ENCODE measurements at regions not wholly inside any gene's neighbourhood (a gene's known extent, or its start where the extent isn't known, plus 50 kb on each side); places are given as distances from the start of the nearest gene placed in this dataset.

DNA sequence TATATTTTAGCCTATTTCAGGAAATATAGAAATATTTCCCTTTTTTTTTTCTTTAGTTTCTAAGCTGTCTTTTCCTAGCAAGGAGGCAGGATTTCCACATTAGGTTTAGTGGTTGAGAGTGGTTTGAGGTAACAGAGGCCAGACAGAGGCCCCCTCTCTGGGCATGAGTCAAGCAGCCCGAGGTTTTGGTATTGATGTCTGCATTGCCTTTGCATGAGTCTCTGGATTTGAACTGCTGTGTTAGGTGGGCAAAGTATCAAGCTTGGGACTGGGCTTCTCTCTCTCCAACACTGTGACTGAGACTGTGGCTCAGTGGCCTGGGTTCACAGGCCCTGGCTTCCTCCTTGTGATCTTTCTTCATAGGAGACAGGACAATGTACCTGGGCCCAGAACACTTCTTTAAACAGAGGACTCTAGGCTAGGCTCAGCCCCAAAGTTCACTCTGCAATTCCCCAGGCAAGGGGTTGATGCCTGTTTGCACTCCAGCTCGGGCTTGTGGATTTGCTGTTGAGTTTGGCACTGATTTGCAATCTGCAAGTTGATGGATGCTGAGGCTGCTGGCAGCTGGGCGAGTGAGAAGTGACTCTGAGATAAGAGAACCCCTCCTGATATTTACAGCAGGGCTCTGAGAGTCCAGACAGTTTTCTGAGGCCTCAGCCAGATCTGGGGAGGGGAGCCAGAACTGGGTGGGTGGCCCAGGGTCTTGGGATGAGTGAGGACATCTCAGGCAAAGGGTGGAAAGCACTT lies 271.2 kb downstream of the EN1 start:
- TF ChIP-seq, protein P1, sequence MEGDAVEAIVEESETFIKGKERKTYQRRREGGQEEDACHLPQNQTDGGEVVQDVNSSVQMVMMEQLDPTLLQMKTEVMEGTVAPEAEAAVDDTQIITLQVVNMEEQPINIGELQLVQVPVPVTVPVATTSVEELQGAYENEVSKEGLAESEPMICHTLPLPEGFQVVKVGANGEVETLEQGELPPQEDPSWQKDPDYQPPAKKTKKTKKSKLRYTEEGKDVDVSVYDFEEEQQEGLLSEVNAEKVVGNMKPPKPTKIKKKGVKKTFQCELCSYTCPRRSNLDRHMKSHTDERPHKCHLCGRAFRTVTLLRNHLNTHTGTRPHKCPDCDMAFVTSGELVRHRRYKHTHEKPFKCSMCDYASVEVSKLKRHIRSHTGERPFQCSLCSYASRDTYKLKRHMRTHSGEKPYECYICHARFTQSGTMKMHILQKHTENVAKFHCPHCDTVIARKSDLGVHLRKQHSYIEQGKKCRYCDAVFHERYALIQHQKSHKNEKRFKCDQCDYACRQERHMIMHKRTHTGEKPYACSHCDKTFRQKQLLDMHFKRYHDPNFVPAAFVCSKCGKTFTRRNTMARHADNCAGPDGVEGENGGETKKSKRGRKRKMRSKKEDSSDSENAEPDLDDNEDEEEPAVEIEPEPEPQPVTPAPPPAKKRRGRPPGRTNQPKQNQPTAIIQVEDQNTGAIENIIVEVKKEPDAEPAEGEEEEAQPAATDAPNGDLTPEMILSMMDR (IDR thresholded peaks at IDR 0.05), result no peak
- no peak for TF ChIP-seq POLR2A (IDR thresholded peaks at IDR 0.05)

All from esophagus squamous epithelium (tissue), 4 donors.